Uterus (tissue), 2 donors: ENCODE measurements at regions not wholly inside any gene's neighbourhood (a gene's known extent, or its start where the extent isn't known, plus 50 kb on each side); places are given as distances from the start of the nearest gene placed in this dataset.

Experiments
- CTCF ChIP-seq, 4 experiments: fragments of 200-600 bp in 2 of 4; fragments of 450-650 bp in 2 of 4; sonication (generic) in 2 of 4; IDR thresholded peaks; one replicate each; pipeline ENCODE4 v1.5.1; 2016 to 2019; ENCODE audit warnings: antibody characterized with exemption in 4 of 4, mild to moderate bottlenecking in 2 of 4, moderate library complexity in 1 of 4
- POLR2A ChIP-seq, 2 donors: fragments of 450-650 bp; IDR thresholded peaks; one replicate each; pipeline ENCODE4 v1.6.1; 2016; ENCODE audit warnings: antibody characterized with exemption in 2 of 2, mild to moderate bottlenecking in 1 of 2, moderate library complexity in 1 of 2

DNA sequence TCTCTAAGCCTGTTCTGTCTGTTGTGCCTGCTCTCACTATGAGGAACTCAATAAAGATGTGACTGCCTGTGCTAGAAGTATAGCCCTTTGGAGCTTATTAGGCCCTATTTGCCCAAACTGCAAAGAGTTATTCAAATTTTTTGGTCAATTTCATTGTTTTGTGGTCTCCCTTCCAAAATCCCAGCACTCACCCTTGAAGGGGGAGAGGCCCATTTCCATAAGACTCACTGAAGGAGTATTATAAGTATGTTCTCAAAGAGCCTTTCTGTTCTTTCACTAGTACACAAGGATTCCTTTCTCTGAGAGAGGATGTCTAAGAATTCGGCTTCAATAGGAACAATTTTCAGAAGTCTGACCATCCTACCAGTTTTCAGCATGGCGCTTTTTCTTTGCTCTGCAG, 641.9 kb upstream of the REG3G start:
- TF ChIP-seq CTCF (IDR thresholded peaks at IDR 0.05): no peak
- no peak for TF ChIP-seq POLR2A (IDR thresholded peaks at IDR 0.05)
